ENCODE measurements at regions not wholly inside any gene's neighbourhood (a gene's known extent, or its start where the extent isn't known, plus 50 kb on each side); places are given as distances from the start of the nearest gene placed in this dataset.
A peak's percentile ranks its signal among the peaks of the same experiment; 100 is the strongest.

DNA sequence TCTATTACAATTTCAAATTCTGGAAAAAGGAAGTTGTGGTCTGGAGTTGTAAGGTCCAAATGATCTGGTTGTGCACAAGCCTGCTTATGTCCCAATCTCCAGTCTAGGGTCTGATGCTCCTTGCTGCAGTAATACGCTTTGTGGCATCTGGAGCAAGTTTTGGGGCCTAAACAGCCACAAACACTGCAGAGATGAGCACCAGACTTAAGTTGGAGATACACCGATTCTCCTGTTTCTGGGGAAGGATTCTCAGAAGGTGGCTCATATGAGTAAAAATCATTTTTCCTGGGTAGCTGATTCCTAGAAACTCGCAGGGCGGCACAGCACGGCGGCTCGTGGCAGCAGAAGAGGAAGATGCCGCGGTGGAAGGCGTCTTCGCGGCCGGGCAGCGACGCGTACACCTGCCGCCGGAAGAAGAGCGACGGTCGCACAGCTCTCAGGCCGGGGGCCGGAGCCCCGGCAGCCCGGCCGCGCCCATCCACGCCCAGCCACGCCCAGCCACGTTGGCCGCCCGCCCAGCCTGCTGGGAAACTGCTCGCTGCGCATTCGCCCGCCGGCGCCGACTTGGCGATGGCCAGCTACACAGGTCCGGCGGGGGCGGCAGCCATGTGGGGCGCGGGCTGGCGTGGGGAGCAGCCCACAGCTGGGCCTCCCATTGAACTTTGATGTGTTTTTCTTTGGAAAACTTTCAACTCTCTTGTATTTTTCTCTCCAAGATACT is 129.0 kb downstream of the ASCL4 start (continued):
- TF ChIP-seq CHD4 (IDR thresholded peaks at IDR 0.05; ENCODE audit: insufficient read depth, insufficient replicate concordance, low read depth, low read length, poor library complexity, severe bottlenecking) (no peak), KLF13 (tag; IDR thresholded peaks at IDR 0.05; ENCODE audit: borderline replicate concordance, low read depth) (peak; percentile 89), SMAD3 (CRISPR knock-in tag; conservative IDR thresholded peaks at IDR 0.05) (no peak), L3MBTL2 (IDR thresholded peaks at IDR 0.05) (peak; percentile 98), JUNB (CRISPR knock-in tag; conservative IDR thresholded peaks at IDR 0.05) (no peak), TEAD4 (IDR thresholded peaks at IDR 0.05; ENCODE audit: low read length) (peak; percentile 5; the same call in 1 of the 2 replicates), TEAD4 (CRISPR knock-in tag; IDR thresholded peaks at IDR 0.05; ENCODE audit: borderline replicate concordance) (no peak), CCNT2 (IDR thresholded peaks at IDR 0.05; ENCODE audit: borderline replicate concordance, extremely low read depth, insufficient read length, low read depth, low read length) (peak; percentile 93), ELF4 (CRISPR knock-in tag; IDR thresholded peaks at IDR 0.05) (0 out of 2 replicates have a peak, but pooled peaks have one; percentile 20), ZNF41 (CRISPR knock-in tag; conservative IDR thresholded peaks at IDR 0.05) (no peak), POLR2H (tag; IDR thresholded peaks at IDR 0.05; ENCODE audit: low read depth) (peak; percentile 84), MAFG (tag; conservative IDR thresholded peaks at IDR 0.05) (no peak), TRIM24 (IDR thresholded peaks at IDR 0.05) (no peak), NFIC (IDR thresholded peaks at IDR 0.05) (peak; percentile 59), SPI1 (IDR thresholded peaks at IDR 0.05; ENCODE audit: borderline replicate concordance, low read depth, low read length) (no peak), ZNF436 (CRISPR knock-in tag; IDR thresholded peaks at IDR 0.05) (no peak), LCOR (CRISPR knock-in tag; IDR thresholded peaks at IDR 0.05) (peak; percentile 55), ZFX (CRISPR knock-in tag; IDR thresholded peaks at IDR 0.05) (peak; percentile 74; the same call in 1 of the 2 replicates), STAT5B (CRISPR knock-in tag; IDR thresholded peaks at IDR 0.05) (no peak)
- TF ChIP-seq, protein P1, sequence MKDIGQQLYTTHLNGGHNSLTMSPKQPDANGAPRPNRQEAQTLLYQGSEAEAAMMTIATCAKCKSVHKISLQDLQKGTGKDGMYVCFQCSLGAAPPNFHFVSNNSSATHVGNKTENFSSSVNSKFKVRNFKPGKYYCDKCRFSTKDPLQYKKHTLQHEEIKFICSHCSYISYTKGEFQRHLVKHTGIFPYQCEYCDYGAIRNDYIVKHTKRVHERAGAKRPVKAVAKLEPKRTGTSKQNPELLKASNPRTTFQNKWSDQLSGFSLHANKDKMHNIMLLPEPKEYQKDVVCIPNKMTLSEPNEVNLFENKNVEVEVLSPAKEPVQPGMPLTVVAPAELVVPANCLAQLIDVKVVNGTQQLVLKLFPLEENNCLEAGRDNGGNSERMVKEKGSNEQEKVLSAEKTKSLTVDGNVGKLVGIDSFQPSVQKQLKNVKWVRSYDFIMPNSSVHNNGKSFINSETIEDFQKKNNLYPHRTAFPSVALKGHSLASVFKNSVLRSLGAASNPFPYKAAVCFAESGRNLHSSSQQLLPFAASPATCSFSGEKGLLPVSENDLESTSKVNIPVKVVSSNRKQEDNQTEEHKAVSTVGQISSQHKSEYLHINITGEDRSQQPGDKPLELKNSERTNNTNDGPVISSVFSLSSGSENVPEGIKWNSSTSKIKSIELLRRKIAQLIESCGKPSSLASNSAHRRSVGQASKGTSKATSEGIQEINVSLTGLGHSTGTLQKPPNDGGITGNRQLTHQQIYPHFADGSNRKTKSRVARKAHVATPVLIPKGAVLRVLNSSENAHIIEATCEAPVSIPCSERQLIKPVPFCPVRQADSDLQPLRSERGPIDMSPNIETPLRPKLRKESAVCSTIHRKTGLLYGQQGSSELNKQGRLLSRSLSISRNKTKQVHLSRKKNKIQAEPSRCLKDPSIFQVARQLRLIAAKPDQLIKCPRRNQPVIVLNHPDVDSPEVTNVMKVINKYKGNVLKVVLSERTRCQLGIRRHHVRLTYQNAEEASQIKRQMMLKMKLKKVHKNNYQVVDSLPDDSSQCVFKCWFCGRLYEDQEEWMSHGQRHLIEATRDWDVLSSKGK (CRISPR knock-in tag; IDR thresholded peaks at IDR 0.05) = no peak
- TF ChIP-seq, protein P2, sequence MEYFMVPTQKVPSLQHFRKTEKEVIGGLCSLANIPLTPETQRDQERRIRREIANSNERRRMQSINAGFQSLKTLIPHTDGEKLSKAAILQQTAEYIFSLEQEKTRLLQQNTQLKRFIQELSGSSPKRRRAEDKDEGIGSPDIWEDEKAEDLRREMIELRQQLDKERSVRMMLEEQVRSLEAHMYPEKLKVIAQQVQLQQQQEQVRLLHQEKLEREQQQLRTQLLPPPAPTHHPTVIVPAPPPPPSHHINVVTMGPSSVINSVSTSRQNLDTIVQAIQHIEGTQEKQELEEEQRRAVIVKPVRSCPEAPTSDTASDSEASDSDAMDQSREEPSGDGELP (CRISPR knock-in tag; IDR thresholded peaks at IDR 0.05; ENCODE audit: borderline replicate concordance) = peak; percentile 84; the same call in 1 of the 2 replicates
- TF ChIP-seq, protein P3, sequence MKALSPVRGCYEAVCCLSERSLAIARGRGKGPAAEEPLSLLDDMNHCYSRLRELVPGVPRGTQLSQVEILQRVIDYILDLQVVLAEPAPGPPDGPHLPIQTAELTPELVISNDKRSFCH (CRISPR knock-in tag; IDR thresholded peaks at IDR 0.05) = no peak
- TF ChIP-seq, protein P3 (tag; IDR thresholded peaks at IDR 0.05) = no peak

Measured in K562 (cell line).